SK-N-SH (cell line): ENCODE measurements at regions not wholly inside any gene's neighbourhood (a gene's known extent, or its start where the extent isn't known, plus 50 kb on each side); places are given as distances from the start of the nearest gene placed in this dataset.

Experiments used
- CTCF ChIP-seq: fragments of 200-600 bp; sonication (generic); IDR thresholded peaks from 2 replicates; pipeline ENCODE4 v1.6.1; 2017; ENCODE audit warnings: antibody characterized with exemption, mild to moderate bottlenecking, moderate library complexity
- ELF1 ChIP-seq: IDR thresholded peaks from 2 replicates; pipeline ENCODE4 v1.4.0; 2012
- EP300 ChIP-seq, 2 experiments: IDR thresholded peaks; 2 replicates each; pipeline versions ENCODE4 v1.4.0 to v1.6.1; 2012; ENCODE audit warnings: borderline replicate concordance in 1 of 2, low read depth in 1 of 2, low read length in 1 of 2
- GABPA ChIP-seq: IDR thresholded peaks from 2 replicates; pipeline ENCODE4 v1.4.0; 2012; ENCODE audit warnings: low read depth, mild to moderate bottlenecking
- POLR2AphosphoS5 ChIP-seq: IDR thresholded peaks from 2 replicates; pipeline ENCODE4 v1.6.1; 2012; ENCODE audit warnings: low read depth, low read length
- TCF12 ChIP-seq: IDR thresholded peaks from 2 replicates; pipeline ENCODE4 v1.4.0; 2012
- USF1 ChIP-seq: IDR thresholded peaks from 2 replicates; pipeline ENCODE4 v1.4.0; 2012; ENCODE audit warnings: low read depth, borderline replicate concordance

GRCh38 chr9:78150312-78150982 lies 85.4 kb upstream of the CEP78 start:
- TF ChIP-seq GABPA, result no peak
- TF ChIP-seq ELF1, result no peak
- TF ChIP-seq POLR2AphosphoS5, result no peak
- no peak for TF ChIP-seq USF1
- no peak for TF ChIP-seq TCF12
- no peak for TF ChIP-seq EP300 (IDR thresholded peaks at IDR 0.05; ENCODE audit: borderline replicate concordance in 1 of 2, low read depth in 1 of 2, low read length in 1 of 2)
- no peak for TF ChIP-seq CTCF
